ENCODE measurements at regions not wholly inside any gene's neighbourhood (a gene's known extent, or its start where the extent isn't known, plus 50 kb on each side); places are given as distances from the start of the nearest gene placed in this dataset.

- Mint-ChIP-seq H3K4me1 (no peaks in the 10 kb centered on the region), H3K27me3 (ENCODE audit: low read depth in 3 of 3) (peaks cover 0 to 5% (median 0%) of the 10 kb centered on the region in 3 donors), H3K36me3 (no peaks in the 10 kb centered on the region), H3K9me3 (no peaks in the 10 kb centered on the region), H3K27ac (no peak overlapping the region), H3K4me3 (no peak overlapping the region)
- intact Hi-C loops (cut with micrococcal nuclease): no loop called here
- H3K9ac ChIP-seq (ENCODE audit: insufficient read depth, low read length, poor library complexity, severe bottlenecking): no peak overlapping the region
- DNase-seq: no peak
- TF ChIP-seq CTCF (IDR thresholded peaks at IDR 0.05): no peak
- no peak overlapping the region for H3K4me3 ChIP-seq (replicated peaks in 1 of 3; ENCODE audit: low read depth in 2 of 3, low read length in 3 of 3)
- H3K27me3 ChIP-seq (ENCODE audit: control insufficient read depth in 2 of 2, insufficient read depth in 2 of 2, low read length in 2 of 2): no peaks in the 10 kb centered on the region
- H3K27ac ChIP-seq (ENCODE audit: low read depth in 1 of 2, low read length in 2 of 2): no peak overlapping the region
- H3K4me2 ChIP-seq (replicated peaks; ENCODE audit: extremely low read depth, low read length, poor library complexity, severe bottlenecking): no peak overlapping the region
- H3K79me2 ChIP-seq (ENCODE audit: insufficient read depth, low read length): no peaks in the 10 kb centered on the region
- no peaks in the 10 kb centered on the region for H3K9me3 ChIP-seq (replicated peaks in 1 of 2; ENCODE audit: control insufficient read depth in 1 of 2, insufficient read depth in 1 of 2, low read length in 2 of 2)
- H2AFZ ChIP-seq (ENCODE audit: insufficient read depth, low read depth, low read length, poor library complexity, severe bottlenecking): no peak overlapping the region
- no peaks in the 10 kb centered on the region for H3K4me1 ChIP-seq (ENCODE audit: control insufficient read depth in 1 of 2, insufficient read depth in 2 of 2, low read length in 2 of 2)
- WGBS (ENCODE audit: insufficient coverage): 95% methylated on average over 5 of the region's 9 CpGs
- H4K20me1 ChIP-seq (ENCODE audit: insufficient read depth, low read length): no peaks in the 10 kb centered on the region
- no peaks in the 10 kb centered on the region for H3K36me3 ChIP-seq (replicated peaks in 1 of 2; ENCODE audit: control insufficient read depth in 1 of 2, insufficient read depth in 2 of 2, low read length in 2 of 2)
Measured at GRCh38 chr6:15841937-15842726, 179.3 kb upstream of the DTNBP1 start.

- H3K36me3 ChIP-seq (replicated peaks in 1 of 2; ENCODE audit: control insufficient read depth in 1 of 2, insufficient read depth in 2 of 2, low read length in 2 of 2): no peaks in the 10 kb centered on the region
- no peak for TF ChIP-seq CTCF (IDR thresholded peaks at IDR 0.05)
- H3K9me3 ChIP-seq (replicated peaks in 1 of 2; ENCODE audit: control insufficient read depth in 1 of 2, insufficient read depth in 1 of 2, low read length in 2 of 2): no peaks in the 10 kb centered on the region
- DNase-seq: no peak
- H3K4me1 ChIP-seq (ENCODE audit: control insufficient read depth in 1 of 2, insufficient read depth in 2 of 2, low read length in 2 of 2): no peaks in the 10 kb centered on the region
- no peaks in the 10 kb centered on the region for H4K20me1 ChIP-seq (ENCODE audit: insufficient read depth, low read length)
- no peaks in the 10 kb centered on the region for H3K79me2 ChIP-seq (ENCODE audit: insufficient read depth, low read length)
- H3K36me3 Mint-ChIP-seq: no peaks in the 10 kb centered on the region
- H3K4me1 Mint-ChIP-seq: no peaks in the 10 kb centered on the region
- H2AFZ ChIP-seq (ENCODE audit: insufficient read depth, low read depth, low read length, poor library complexity, severe bottlenecking): no peak overlapping the region
- H3K9me3 Mint-ChIP-seq: no peaks in the 10 kb centered on the region
- intact Hi-C loops (cut with micrococcal nuclease): no loop called here
- WGBS (ENCODE audit: insufficient coverage): 100% methylated on average over 4 of the region's 5 CpGs
- H3K4me3 Mint-ChIP-seq: no peak overlapping the region
- H3K27me3 Mint-ChIP-seq (ENCODE audit: low read depth in 3 of 3): peaks cover 0 to 5% (median 0%) of the 10 kb centered on the region in 3 donors
- no peak overlapping the region for H3K4me3 ChIP-seq (replicated peaks in 1 of 3; ENCODE audit: low read depth in 2 of 3, low read length in 3 of 3)
- H3K27ac ChIP-seq (ENCODE audit: low read depth in 1 of 2, low read length in 2 of 2): no peak overlapping the region
- no peak overlapping the region for H3K4me2 ChIP-seq (replicated peaks; ENCODE audit: extremely low read depth, low read length, poor library complexity, severe bottlenecking)
- H3K27ac Mint-ChIP-seq: peak overlapping the region in 1 of 7 donors; percentile 20
- no peak overlapping the region for H3K9ac ChIP-seq (ENCODE audit: insufficient read depth, low read length, poor library complexity, severe bottlenecking)
- H3K27me3 ChIP-seq (ENCODE audit: control insufficient read depth in 2 of 2, insufficient read depth in 2 of 2, low read length in 2 of 2): no peaks in the 10 kb centered on the region
Measured at GRCh38 chr6:15839969-15840541, 177.2 kb upstream of the DTNBP1 start.

Measured in CD14-positive monocyte (primary cell).